ENCODE measurements at regions not wholly inside any gene's neighbourhood (a gene's known extent, or its start where the extent isn't known, plus 50 kb on each side); places are given as distances from the start of the nearest gene placed in this dataset.
A peak's percentile ranks its signal among the peaks of the same experiment; 100 is the strongest.
"Not testable (repeated sequence)": the region's sequence is repeated elsewhere in the genome, so short reads cannot be mapped to it uniquely, and the experiment has no call there.

GRCh38 chr16:29330623-29331022 lies 75.9 kb downstream of the NPIPB11 start:
- DNase-seq, result not testable (repeated sequence)

GRCh38 chr16:29328528-29328927 lies 78.0 kb downstream of the NPIPB11 start:
- not testable (repeated sequence) for DNase-seq

GRCh38 chr16:29327631-29328408 lies 78.7 kb downstream of the NPIPB11 start:
- not testable (repeated sequence) for DNase-seq

DNA sequence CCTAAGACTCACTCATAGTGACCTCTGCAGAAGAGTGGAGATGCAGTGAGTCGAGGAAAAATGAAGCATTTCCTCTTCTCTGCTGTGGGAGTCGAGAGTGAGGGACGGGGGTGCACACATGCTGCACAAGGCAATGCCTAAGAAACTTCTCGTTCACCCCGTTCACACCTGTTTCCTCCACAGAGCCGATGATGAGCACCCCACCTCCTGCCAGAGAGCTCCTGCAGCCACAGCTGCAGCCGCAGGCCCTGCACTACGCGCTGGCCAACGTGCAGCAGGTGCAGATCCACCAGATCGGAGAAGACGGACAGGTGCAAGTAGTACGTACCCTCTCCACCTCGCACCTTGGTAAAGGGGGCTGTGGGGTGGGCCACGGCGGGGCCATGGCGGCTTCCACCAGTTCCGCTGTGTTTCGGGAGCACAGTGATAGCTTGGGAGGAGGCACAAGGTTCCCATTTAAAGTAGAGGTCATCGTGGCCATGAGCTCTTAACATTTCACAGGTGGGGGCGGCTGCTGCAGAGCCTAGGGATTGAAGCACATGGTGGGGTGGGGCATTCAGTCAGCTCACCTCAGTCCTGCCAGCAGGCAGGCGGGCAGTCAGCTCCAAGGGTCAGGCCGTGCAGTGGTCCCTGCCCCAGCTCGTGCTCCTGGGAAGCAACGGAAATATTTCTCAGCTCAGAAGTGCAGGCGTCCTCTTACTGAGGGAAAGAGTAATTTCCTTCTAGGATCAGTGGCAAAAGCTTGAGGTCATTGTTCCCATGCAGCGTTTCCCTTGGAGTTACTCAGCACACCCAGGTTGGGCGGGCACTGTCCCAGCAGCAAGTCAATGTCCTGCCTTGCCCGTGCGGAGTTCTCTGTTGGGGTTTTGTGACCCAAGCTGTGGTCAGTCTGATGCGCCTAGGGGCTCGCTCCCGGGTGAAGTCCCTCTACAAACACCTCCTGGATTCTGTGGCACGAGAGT lies 80.1 kb downstream of the NPIPB11 start:
- not testable (repeated sequence) for DNase-seq

GRCh38 chr16:29323725-29324124 lies 82.8 kb downstream of the NPIPB11 start:
- DNase-seq, result not testable (repeated sequence)

GRCh38 chr16:29321585-29321984 lies 84.9 kb downstream of the NPIPB11 start:
- no peak for DNase-seq

- no peak for DNase-seq
Measured at GRCh38 chr16:29321000-29321393, 85.5 kb downstream of the NPIPB11 start.

- no peak for DNase-seq
Measured at GRCh38 chr16:29320274-29320999, 86.1 kb downstream of the NPIPB11 start.

GRCh38 chr16:29319726-29320125 lies 86.8 kb downstream of the NPIPB11 start:
- DNase-seq, result no peak

DNA sequence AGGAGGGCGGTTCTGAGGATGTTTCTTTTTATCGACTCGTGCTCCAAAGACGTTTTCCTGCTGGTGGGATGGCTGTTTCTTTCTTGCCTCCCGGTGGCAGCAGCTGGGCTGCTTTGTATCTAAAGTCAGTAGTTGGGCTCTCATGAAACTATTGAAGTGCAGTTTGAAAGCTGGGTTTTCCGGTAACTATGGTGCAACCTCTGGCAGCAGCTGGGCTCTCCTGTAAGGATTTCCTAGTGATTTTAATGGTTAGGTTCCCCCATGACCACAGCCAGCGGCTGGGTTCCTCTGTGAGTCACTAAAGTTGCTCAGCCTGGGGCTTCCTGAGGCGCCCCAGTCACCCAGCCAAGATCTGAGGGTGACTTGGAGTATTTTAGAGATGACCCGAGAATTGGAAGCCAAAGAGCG lies 87.9 kb downstream of the NPIPB11 start:
- DNase-seq, result peak in 1 of 2 donors; percentile 36

DNA sequence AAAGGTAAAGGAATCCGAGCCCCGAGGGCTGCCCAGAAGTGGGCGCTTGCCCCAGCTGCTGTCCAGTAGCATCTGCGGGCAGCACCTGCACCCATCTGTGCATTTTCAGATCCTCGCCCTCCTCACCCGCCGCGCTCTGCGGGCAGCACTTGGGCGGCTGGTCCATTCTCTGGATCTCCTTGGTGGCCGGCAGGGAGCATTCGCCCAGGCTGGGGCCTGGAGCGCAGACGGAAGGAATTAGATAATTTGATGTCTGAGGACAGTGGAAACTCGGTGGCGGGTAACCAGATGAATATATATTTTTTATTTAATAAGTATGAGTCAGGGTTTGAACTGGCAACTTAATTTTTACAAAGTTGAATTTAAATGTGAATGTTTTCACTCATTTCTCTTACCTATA lies 88.5 kb downstream of the NPIPB11 start:
- no peak for DNase-seq

GRCh38 chr16:29317269-29317668 lies 89.2 kb downstream of the NPIPB11 start:
- DNase-seq, result no peak

- DNase-seq, result no peak
Measured at GRCh38 chr16:29316761-29317183, 89.7 kb downstream of the NPIPB11 start.

- no peak for DNase-seq
Measured at GRCh38 chr16:29315916-29316517, 90.5 kb downstream of the NPIPB11 start.

DNA sequence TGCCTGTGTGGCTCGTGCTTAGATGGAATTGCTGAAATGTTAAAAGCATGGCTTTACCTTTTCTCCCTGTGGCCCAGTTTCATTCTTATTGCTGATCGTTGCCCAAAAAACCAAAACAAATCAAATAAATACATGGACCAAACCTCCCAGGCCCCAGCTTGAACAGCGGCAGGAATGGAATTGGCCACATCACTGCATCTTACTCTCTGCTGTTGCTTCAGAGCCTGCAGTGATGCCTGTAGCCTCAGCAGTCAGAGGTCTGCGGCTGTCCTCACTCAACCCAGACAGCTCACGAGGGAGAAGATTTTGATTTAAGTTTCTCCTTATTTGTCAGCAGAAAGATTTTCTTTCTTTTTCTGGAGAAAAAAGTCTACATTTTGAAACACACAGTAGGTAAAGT lies 91.5 kb downstream of the NPIPB11 start:
- no peak for DNase-seq

DNA sequence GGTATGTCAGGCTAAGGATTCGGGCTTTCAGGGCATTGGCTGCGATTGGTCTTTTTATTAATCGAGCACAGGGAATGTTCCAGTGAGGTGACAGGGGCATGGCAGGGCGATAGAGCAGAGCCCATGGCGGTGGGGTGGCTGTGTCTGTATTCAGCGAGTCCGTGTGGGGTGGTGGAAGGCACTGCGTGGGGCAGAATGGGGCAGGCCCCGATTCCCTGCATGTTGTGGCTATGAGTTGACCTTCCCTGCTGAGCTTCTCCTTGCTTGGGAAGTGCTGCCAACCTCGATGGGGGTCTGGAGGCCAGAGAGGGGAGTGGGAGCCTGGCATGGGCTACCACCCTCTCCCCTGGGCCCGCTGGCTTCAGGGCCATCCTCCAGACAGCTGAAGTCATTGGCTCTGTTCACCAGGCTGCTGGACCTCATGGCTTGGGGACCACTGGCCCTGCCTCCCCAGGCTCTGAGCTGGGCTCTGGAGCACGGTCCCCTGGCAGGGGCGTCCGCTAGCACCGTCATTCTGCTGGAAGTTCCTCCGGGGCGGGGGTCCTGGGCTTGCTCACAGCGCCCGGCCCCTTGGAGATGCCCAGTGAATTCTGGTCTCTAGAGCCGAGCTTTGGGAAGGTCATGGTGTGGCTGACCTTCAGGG lies 92.1 kb downstream of the NPIPB11 start:
- no peak for DNase-seq

DNA sequence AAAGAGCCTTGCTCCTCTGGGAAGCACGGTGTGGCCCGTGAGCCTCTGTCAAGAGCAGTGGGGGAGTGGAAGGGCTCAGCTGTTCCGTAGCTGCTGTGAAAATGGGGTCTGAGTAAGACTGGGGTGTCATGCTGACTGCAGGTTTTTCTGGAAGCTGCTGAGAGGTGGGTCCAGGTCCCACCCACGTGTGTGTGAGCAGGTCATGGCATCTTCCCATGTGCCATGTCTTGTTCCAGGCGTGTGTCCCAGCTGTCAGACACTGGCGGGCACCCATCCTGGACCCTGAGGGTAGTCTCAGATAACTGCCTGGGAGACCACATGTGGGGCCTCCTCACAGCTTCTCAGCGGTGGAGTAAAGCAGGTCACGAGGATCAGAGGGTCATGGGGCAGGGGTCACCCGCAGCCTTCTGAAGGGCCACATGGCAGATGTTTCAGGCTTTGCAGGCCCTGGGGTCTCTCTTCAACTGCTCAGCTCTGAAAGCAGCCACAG lies 92.9 kb downstream of the NPIPB11 start:
- DNase-seq, result no peak

- DNase-seq, result no peak
Measured at GRCh38 chr16:29312835-29313558, 93.5 kb downstream of the NPIPB11 start.

DNA sequence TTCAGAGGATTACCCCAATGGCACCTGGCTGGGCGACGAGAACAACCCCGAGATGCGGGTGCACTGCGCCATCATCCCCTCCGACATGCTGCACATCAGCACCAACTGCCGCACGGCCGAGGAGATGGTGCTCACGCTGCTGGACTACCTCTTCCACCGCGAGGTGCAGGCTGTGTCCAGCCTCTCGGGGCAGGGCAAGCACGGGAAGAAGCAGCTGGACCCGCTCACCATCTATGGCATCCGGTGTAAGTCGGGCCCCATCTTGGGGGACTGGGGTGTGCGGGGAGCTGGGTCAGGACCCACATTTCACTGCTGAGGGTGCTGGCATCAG lies 94.2 kb downstream of the NPIPB11 start:
- DNase-seq, result not testable (repeated sequence)
